SH-SY5Y (cell line): ENCODE measurements at regions not wholly inside any gene's neighbourhood (a gene's known extent, or its start where the extent isn't known, plus 50 kb on each side); places are given as distances from the start of the nearest gene placed in this dataset.

Experiments
- GATA2 ChIP-seq: IDR thresholded peaks from 2 replicates; pipeline ENCODE4 v1.6.1; 2011; ENCODE audit warnings: mild to moderate bottlenecking, low read depth, low read length
- GATA3 ChIP-seq: IDR thresholded peaks from 2 replicates; pipeline ENCODE4 v1.6.1; 2011; ENCODE audit warnings: low read depth, mild to moderate bottlenecking, low read length, moderate library complexity

GRCh38 chr16:26651464-26651863 is 415.3 kb upstream of the C16orf82 start:
- no peak for TF ChIP-seq GATA3
- TF ChIP-seq GATA2: no peak

GRCh38 chr16:26651884-26652283 is 414.8 kb upstream of the C16orf82 start:
- TF ChIP-seq GATA3 (no peak), GATA2 (no peak)

- TF ChIP-seq GATA2: no peak
- TF ChIP-seq GATA3: no peak
Observed at GRCh38 chr16:26658486-26658885, 408.2 kb upstream of the C16orf82 start.

- TF ChIP-seq GATA2 (no peak), GATA3 (no peak)
Observed at GRCh38 chr16:26658915-26659314, 407.8 kb upstream of the C16orf82 start.

GRCh38 chr16:26664086-26664485 is 402.6 kb upstream of the C16orf82 start:
- no peak for TF ChIP-seq GATA3
- no peak for TF ChIP-seq GATA2

GRCh38 chr16:26665166-26665939 is 401.4 kb upstream of the C16orf82 start:
- TF ChIP-seq GATA3: no peak
- TF ChIP-seq GATA2: no peak

GRCh38 chr16:26666486-26666885 is 400.2 kb upstream of the C16orf82 start:
- TF ChIP-seq GATA3: no peak
- no peak for TF ChIP-seq GATA2

GRCh38 chr16:26667307-26667706 is 399.4 kb upstream of the C16orf82 start:
- TF ChIP-seq GATA3 (no peak), GATA2 (no peak)

GRCh38 chr16:26668026-26668425 is 398.7 kb upstream of the C16orf82 start:
- TF ChIP-seq GATA2 (peak; percentile 19; the same call in 1 of the 2 replicates), GATA3 (no peak)

GRCh38 chr16:26672206-26672605 is 394.5 kb upstream of the C16orf82 start:
- TF ChIP-seq GATA2 (no peak), GATA3 (no peak)

- TF ChIP-seq GATA2 (no peak), GATA3 (no peak)
Observed at GRCh38 chr16:26673011-26673410, 393.7 kb upstream of the C16orf82 start.

- TF ChIP-seq GATA3 (no peak), GATA2 (no peak)
Observed at GRCh38 chr16:26680671-26681070, 386.1 kb upstream of the C16orf82 start.

GRCh38 chr16:26688105-26688504 is 378.6 kb upstream of the C16orf82 start:
- TF ChIP-seq GATA2 (no peak), GATA3 (no peak)

- TF ChIP-seq GATA2 (no peak), GATA3 (no peak)
Observed at GRCh38 chr16:26688699-26689098, 378.0 kb upstream of the C16orf82 start.

- TF ChIP-seq GATA2 (no peak), GATA3 (no peak)
Observed at GRCh38 chr16:26692658-26693057, 374.1 kb upstream of the C16orf82 start.
